GM18508 (cell line): ENCODE measurements at regions not wholly inside any gene's neighbourhood (a gene's known extent, or its start where the extent isn't known, plus 50 kb on each side); places are given as distances from the start of the nearest gene placed in this dataset.

ENCODE experiments used
- ATAC-seq: cut with Tn5 transposase; IDR thresholded peaks from one replicate; pipeline ENCODE4 v1.9.1; 2021; ENCODE audit warnings: moderate number of reproducible peaks; ENCODE audit not compliant: insufficient read depth, unreplicated experiment

- ATAC-seq, result no peak
Observed at GRCh38 chr12:126358806-126359205, 1293.6 kb downstream of the AACS start.

DNA sequence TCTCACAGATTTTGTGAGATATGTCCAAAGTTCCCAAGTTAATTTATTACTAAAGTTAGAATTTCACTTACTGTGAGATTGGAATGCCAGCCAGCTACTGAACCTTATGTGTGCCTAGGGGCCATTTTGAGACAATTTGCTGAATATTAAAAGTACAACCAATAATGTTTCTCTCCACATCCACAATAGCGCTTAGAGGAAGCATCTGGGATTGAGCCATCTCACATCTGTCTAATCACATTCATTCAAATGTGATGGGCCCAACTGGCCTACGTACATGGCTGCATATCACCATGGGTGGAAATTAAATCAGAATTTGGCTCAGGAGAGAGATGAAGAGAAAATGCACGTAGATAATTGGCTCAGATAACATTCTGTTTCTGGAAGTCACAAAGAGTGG, 1294.0 kb downstream of the AACS start:
- no peak for ATAC-seq

DNA sequence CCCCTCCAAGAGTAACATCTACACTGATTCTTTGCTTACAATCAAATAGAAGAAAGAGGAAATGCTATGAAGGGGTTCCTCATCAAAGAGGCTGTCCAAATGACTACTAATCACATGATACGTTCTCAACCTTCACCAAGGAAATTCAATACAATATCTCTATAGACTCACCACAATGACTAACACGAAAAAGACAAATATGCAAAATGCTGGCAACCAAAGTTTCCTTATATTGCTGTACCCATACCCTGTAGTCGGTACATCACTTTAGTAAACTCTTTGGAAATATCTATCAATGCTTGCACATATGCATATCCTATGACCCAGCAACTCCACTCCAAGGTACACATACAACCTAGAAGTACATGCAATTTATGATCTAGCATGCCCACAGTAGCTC, 1296.6 kb downstream of the AACS start:
- no peak for ATAC-seq

- ATAC-seq, result no peak
Observed at GRCh38 chr12:126362493-126362892, 1297.3 kb downstream of the AACS start.

GRCh38 chr12:126362964-126363363, 1297.7 kb downstream of the AACS start:
- no peak for ATAC-seq

GRCh38 chr12:126369487-126370463, 1304.5 kb downstream of the AACS start:
- ATAC-seq, result no peak

DNA sequence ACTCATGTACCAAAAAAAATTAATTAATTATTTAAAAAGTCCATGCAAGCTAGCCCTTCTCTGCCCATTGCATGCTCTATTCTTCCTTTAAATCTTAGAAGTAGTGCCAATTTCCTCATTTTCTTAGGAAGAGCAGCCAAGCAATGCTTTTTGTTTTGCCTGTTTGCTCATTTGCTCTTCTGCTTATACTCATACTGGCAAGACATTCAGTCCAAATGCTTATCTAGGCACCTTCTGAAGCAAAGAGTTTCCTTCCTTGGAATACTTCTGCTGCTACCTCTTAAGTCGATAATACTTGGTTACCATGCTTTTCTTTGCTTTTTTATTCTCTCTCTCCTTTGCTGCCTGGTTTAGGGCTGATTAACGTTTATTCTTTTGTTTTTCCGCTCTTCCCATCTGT, 1318.3 kb downstream of the AACS start:
- ATAC-seq, result no peak

- no peak for ATAC-seq
Observed at GRCh38 chr12:126384026-126384564, 1318.9 kb downstream of the AACS start.

- ATAC-seq, result no peak
Observed at GRCh38 chr12:126385785-126386184, 1320.5 kb downstream of the AACS start.

DNA sequence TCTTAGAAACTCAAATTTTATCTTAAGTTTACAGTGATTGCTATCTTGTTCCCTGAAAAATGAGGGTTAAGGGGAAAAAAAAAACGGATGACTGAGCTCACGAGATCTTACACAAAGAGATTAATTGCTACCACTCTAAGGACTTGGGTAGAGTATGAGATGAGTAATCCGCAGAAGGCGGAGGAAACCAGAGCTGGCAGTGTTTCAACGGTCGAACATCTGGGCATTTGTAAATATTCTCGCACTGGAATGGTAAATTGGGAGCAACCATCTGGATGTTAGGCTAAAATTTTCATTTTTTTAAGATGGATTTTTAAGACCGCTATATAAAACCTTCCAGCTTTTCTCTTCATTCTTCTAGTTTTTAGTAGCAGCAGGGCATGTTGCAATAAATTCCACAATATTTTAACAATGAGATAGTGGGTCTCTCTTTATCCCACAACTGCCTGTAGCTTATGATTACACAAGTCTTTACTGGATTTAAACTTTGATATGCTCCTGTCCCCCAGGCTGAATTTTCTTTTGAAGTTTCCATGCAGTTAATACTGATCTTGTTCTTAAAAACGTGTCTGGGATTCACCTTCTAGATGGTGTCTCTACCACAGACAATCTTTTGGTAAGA, 1324.1 kb downstream of the AACS start:
- no peak for ATAC-seq

DNA sequence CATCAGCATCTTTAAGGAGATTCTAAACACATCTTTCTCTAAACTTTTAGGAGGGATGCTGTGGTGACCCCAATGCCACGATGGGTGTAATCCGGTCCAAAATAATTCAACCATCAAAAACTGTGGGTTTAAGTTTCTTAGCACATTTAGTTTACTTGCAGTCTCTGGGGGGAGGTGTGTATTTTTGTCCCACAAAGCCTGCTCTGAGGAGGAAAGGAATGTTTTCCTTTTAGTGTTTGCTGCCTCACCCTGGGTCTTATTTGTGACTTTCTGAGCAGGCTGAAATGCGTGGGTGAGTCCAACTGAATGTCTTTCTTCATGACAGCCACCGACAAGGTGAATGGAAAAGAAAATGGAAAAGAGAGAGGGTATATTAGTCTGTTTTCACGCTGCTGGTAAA, 1324.7 kb downstream of the AACS start:
- ATAC-seq, result no peak

GRCh38 chr12:126390969-126391566, 1325.8 kb downstream of the AACS start:
- ATAC-seq, result no peak

GRCh38 chr12:126396536-126396935, 1331.3 kb downstream of the AACS start:
- no peak for ATAC-seq

- ATAC-seq, result no peak
Observed at GRCh38 chr12:126397071-126397581, 1331.9 kb downstream of the AACS start.

DNA sequence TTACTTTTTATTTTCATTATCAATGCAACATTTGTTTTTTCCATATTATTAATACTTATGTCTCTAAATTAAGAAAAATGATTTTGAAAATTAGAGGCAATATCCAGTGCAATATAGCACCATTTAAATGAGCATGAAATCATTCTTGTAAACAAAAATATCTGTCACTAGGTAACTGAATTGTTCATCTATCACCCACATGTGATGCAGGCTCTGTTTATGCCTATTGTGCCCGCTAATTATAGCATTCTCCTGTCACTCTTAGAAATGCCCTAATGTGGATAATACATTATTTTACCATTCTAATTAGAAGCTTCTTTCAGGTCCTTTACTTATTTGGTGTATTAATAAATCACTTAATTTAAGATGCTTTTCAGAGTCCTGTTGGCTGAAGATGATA, 1332.4 kb downstream of the AACS start:
- ATAC-seq, result no peak

DNA sequence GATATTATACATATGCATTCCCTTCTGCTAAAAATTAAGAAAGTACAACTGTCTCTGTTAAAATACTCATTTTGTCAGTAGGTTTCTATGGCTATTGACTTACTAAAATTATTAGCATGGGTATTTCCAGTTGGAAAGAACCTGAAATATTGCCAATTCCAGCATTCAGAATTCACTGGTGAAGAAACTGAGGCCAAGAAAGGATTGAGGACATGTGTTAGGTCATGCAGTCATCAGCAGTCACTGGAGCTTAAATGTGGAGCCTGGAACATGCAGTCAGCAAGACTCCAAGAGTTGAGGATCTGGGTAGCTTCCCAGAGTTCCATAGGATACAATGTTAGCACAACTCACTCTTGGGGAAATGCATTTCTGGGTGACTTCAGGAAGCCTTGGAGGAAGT, 1335.6 kb downstream of the AACS start:
- no peak for ATAC-seq

GRCh38 chr12:126404293-126404881, 1339.2 kb downstream of the AACS start:
- no peak for ATAC-seq

DNA sequence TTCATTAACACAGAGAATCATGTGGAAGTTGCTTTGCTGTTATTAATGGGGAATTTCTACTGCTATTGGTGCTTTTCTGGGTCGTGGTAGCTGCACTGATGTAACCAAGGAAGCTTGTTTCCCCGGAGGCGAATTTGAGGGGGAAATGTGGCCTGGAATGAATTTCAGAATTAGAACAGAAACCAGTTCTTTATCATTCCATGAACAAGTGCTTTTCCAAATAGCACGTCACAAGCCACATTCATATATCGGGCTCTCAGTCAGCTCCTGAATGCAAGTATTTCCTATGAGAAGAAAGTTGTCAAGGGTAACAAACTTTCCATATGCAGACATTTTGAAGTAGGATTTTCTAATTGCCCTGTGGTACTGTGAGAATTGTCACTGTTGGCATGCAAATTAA, 1353.2 kb downstream of the AACS start:
- no peak for ATAC-seq

DNA sequence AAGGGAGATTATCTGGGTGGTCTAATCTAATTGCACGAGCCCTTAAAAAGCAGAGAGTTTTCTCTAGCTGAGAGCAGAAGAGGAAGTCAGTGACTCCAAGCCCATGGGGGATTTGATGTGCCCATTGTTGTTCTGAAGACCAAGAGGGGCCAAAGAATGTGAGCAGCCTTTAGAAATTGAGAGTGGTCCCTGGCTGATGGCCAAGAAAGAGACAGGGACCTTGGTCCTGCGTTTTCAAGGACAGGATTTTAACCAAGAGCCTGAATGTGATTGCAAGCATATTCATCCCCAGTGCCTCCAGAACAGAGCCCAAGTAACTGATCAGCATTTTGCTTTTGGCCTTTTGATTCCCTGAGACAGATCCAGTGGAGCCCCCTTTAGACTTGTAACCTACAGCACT, 1353.9 kb downstream of the AACS start:
- no peak for ATAC-seq

- no peak for ATAC-seq
Observed at GRCh38 chr12:126424696-126425095, 1359.5 kb downstream of the AACS start.
